ENCODE measurements at regions not wholly inside any gene's neighbourhood (a gene's known extent, or its start where the extent isn't known, plus 50 kb on each side); places are given as distances from the start of the nearest gene placed in this dataset.

GRCh38 chr7:140230861-140231770, 54.3 kb upstream of the KDM7A start:
- Histone ChIP-seq H3K36me3 (replicated peaks in 1 of 2; ENCODE audit: control insufficient read depth in 1 of 2, insufficient read depth in 2 of 2, low read length in 2 of 2) (no peaks in the 10 kb centered on the region), H3K4me3 (replicated peaks in 1 of 3; ENCODE audit: insufficient read depth in 1 of 3, low read depth in 2 of 3, low read length in 3 of 3) (peak overlapping the region; percentile 57 to 76 (median 60)), H2AFZ (ENCODE audit: low read length) (no peak overlapping the region), H3K4me1 (ENCODE audit: insufficient read depth, low read length) (peaks cover 86% of the 10 kb centered on the region), H3K27me3 (ENCODE audit: control insufficient read depth in 1 of 2, insufficient read depth in 2 of 2, low read length in 2 of 2) (no peaks in the 10 kb centered on the region), H3K27ac (ENCODE audit: extremely low read length, insufficient read depth, low read length) (peak overlapping the region; percentile 99), H3K9me3 (ENCODE audit: low read length) (no peaks in the 10 kb centered on the region), H4K20me1 (ENCODE audit: insufficient read depth, low read length) (no peaks in the 10 kb centered on the region), H3K4me2 (ENCODE audit: low read depth, low read length) (peak overlapping the region; percentile 96), H3K79me2 (ENCODE audit: insufficient read depth, low read length) (peaks cover 8% of the 10 kb centered on the region), H3K9ac (ENCODE audit: insufficient read depth, low read depth, low read length) (peak overlapping the region; percentile 89)
- FAIRE-seq (peak; percentile 64), DNase-seq (ENCODE audit: low spot score) (peak; percentile 93), ATAC-seq (peak; percentile 78)
- under 1% methylated on average over 26 of the region's 59 CpGs for WGBS (ENCODE audit: low lambda C conversion rate)
- BruUV-seq (replicated peaks) = no TSS peak
- POLR2A ChIA-PET = interaction anchor here (0.6 to 5.7 kb wide), 10 partner anchors 10 to 95 kb away, joined by 3 to 128 read pairs (median 6); partner anchors contain the start of gene KDM7A
- intact Hi-C loops (cut with micrococcal nuclease; ENCODE audit: unreplicated experiment) (loop anchor here (2.0 to 5.0 kb wide), 3 partner anchors 22 to 641 kb away; no protein-coding TSS in a partner anchor), in situ Hi-C loops (cut with HindIII; ENCODE audit: extremely low pct_ligation_motif_present, low pct_unique_long_range_greater_than_20kb) (loop anchor here (5.0 kb wide), 1 partner anchor 54 kb away; the partner anchor contains the start of gene KDM7A)
- CTCF ChIA-PET (ENCODE audit: low intra/inter-chr PET ratio, low total read pairs) = no interaction called here
- TF ChIP-seq DMTF1 (CRISPR knock-in tag; IDR thresholded peaks at IDR 0.05) = no peak
- no peak; the same call in 1 of the 2 replicates for TF ChIP-seq FOXJ3 (CRISPR knock-in tag; IDR thresholded peaks at IDR 0.05; ENCODE audit: borderline replicate concordance)
- no peak for TF ChIP-seq ZNF318 (CRISPR knock-in tag; IDR thresholded peaks at IDR 0.05)
- TF ChIP-seq ZNF766 (CRISPR knock-in tag; IDR thresholded peaks at IDR 0.05; ENCODE audit: borderline replicate concordance) = no peak; the same call in 1 of the 2 replicates
- TF ChIP-seq JUND (CRISPR knock-in tag; IDR thresholded peaks at IDR 0.05) = no peak
- no peak for TF ChIP-seq ATAD3A (CRISPR knock-in tag; IDR thresholded peaks at IDR 0.05)
- peak; percentile 63; the same call in 1 of the 2 replicates for TF ChIP-seq SOX5 (CRISPR knock-in tag; IDR thresholded peaks at IDR 0.05; ENCODE audit: borderline replicate concordance)
- TF ChIP-seq ZNF501 (CRISPR knock-in tag; IDR thresholded peaks at IDR 0.05) = peak; percentile 74
- TF ChIP-seq ISL2 (CRISPR knock-in tag; IDR thresholded peaks at IDR 0.05) = peak; percentile 49; the same call in 1 of the 2 replicates
- no peak for TF ChIP-seq HMG20A (CRISPR knock-in tag; IDR thresholded peaks at IDR 0.05; ENCODE audit: borderline replicate concordance)
- TF ChIP-seq EED (CRISPR knock-in tag; IDR thresholded peaks at IDR 0.05) = no peak

All from HepG2 (cell line).